IPS-18c (cell line): ENCODE measurements at regions not wholly inside any gene's neighbourhood (a gene's known extent, or its start where the extent isn't known, plus 50 kb on each side); places are given as distances from the start of the nearest gene placed in this dataset.
A peak's percentile ranks its signal among the peaks of the same experiment; 100 is the strongest.
"Not testable (repeated sequence)": the region's sequence is repeated elsewhere in the genome, so short reads cannot be mapped to it uniquely, and the experiment has no call there.

ENCODE experiments used
- H3K4me3 ChIP-seq: 2 replicates; pipeline ENCODE4 v1.7.0; 2013; ENCODE audit warnings: low read depth, mild to moderate bottlenecking, low read length, moderate library complexity; ENCODE audit not compliant: insufficient read depth
- H3K9me3 ChIP-seq: one replicate; pipeline ENCODE4 v1.6.1; 2013; ENCODE audit warnings: mild to moderate bottlenecking, low read length, moderate library complexity; ENCODE audit not compliant: control insufficient read depth, insufficient read depth

- Histone ChIP-seq H3K4me3 (no peak overlapping the region), H3K9me3 (no peaks in the 10 kb centered on the region)
These were observed 320.6 kb downstream of the FOXO1 start for GRCh38 chr13:40345654-40346372.

- Histone ChIP-seq H3K9me3 (no peaks in the 10 kb centered on the region), H3K4me3 (no peak overlapping the region)
These were observed 319.8 kb downstream of the FOXO1 start for GRCh38 chr13:40346592-40346991.

GRCh38 chr13:40348096-40348679 lies 318.3 kb downstream of the FOXO1 start:
- no peaks in the 10 kb centered on the region for H3K9me3 ChIP-seq
- H3K4me3 ChIP-seq = no peak overlapping the region

- Histone ChIP-seq H3K4me3 (no peak overlapping the region), H3K9me3 (no peaks in the 10 kb centered on the region)
These were observed 316.0 kb downstream of the FOXO1 start for GRCh38 chr13:40350283-40350992.

DNA sequence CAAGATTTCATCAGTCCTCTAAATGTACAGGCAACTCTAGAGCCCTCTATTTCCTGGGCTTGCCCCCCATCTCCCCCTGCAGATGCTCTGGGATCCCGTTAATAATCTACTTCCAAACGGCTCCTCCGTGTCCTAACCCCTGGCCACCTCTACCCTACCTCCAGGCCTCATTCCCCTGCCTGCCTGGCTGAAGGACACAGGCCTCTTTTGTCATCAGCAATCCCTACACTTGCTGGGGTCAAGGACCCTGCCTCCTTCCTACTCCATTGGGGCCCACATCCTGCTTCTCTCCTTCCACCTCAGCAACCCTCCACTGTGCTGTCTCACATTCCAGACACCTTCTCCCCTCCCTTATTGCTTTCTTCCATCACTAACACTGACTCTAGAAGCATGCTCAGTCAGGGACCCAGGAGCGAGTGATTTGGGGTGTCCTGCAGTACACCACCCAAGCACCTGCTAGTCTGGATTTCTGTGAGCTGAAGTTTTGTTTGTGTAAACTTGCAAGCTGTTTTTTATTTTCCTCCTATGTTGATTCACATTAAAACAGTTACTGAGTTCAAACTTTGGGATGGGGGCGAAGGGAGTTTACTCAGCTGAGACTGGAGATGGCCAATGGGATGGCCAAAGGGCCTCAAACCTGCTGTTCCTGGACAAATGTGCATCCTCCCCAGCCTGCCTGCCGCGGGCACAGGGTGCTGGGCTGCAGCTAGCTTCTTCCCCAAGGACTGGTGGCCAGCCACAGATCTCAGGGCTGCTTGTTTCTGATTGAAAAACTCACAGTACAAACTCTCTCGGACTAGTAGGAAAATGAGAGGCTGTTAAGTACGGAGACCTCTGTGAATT lies 314.7 kb downstream of the FOXO1 start:
- Histone ChIP-seq H3K4me3 (no peak overlapping the region), H3K9me3 (peaks cover 4% of the 10 kb centered on the region)

GRCh38 chr13:40352380-40352778 lies 314.1 kb downstream of the FOXO1 start:
- no peak overlapping the region for H3K4me3 ChIP-seq
- peaks cover 4% of the 10 kb centered on the region for H3K9me3 ChIP-seq

DNA sequence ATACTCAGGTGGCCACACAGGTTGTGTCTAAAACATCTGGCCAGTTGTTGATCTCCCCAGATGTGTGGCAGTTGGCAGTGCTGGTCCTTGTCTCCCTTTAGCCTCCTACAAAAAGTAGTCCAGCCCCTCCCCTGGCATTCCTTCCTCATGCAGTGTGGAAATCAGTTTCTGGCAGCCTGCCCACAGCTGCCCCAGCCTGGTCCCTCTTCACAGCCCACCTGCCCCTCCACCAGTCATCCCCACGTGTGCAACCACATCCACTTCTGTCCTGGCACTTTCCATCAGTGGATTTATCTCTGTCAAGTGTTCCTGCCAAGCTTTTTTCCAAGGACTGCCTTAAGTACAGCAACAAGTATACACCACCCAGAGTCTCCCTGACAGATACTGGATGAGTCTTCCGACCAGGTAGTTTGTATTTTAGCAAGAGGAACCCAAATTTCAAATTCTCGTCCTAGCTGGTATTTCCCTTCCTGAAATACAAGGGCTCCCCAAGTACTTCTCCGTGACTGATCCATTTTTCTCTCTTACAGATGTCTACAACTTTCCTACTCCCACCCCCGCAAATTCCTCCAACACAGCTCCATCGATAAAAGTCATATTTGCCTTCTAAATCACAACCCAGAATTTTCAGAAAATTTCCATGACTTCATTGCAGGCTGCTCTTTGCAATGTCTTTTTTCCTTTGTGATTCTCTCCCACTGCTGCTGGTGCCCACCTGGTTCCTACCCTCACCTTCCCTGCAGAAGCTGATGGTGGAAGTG lies 313.5 kb downstream of the FOXO1 start:
- Histone ChIP-seq H3K9me3 (peaks cover 4% of the 10 kb centered on the region), H3K4me3 (no peak overlapping the region)

- H3K4me3 ChIP-seq = no peak overlapping the region
- peaks cover 4% of the 10 kb centered on the region for H3K9me3 ChIP-seq
These were observed 311.2 kb downstream of the FOXO1 start for GRCh38 chr13:40355126-40355724.

DNA sequence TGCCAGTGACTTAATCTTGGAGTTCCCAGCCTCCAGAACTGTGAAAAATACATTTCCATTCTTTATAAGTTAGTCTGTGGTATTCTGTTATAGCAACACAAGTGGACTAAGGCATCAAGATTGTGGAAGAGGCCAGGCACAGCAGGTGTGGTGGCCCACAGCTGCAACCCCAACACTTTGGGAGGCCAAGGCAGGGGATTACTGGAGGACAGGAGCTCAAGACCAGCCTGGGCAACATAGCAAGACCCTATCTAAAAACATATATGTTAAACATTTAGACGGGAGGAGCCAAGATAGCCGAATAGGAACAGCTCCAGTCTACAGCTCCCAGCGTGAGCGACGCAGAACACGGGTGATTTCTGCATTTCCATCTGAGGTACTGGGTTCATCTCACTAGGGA lies 310.4 kb downstream of the FOXO1 start:
- Histone ChIP-seq H3K9me3 (peaks cover 4% of the 10 kb centered on the region), H3K4me3 (no peak overlapping the region; the same call in 1 of the 2 replicates)

DNA sequence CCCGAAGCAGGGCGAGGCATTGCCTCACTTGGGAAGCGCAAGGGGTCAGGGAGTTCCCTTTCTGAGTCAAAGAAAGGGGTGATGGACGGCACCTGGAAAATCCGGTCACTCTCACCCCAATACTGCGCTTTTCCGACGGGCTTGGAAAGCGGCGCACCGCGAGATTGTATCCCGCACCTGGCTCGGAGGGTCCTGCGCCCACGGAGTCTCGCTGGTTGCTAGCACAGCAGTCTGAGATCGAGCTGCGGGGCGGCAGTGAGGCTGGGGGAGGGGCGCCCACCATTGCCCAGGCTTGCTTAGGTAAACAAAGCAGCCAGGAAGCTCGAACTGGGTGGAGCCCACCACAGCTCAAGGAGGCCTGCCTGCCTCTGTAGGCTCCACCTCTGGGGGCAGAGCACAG lies 310.0 kb downstream of the FOXO1 start:
- H3K9me3 ChIP-seq = not testable (repeated sequence)
- H3K4me3 ChIP-seq = peak overlapping the region; percentile 36; the same call in 1 of the 2 replicates

- Histone ChIP-seq H3K4me3 (no peak overlapping the region), H3K9me3 (no peaks in the 10 kb centered on the region)
These were observed 303.9 kb downstream of the FOXO1 start for GRCh38 chr13:40362502-40362901.

GRCh38 chr13:40363653-40364052 lies 302.8 kb downstream of the FOXO1 start:
- Histone ChIP-seq H3K4me3 (no peak overlapping the region), H3K9me3 (no peaks in the 10 kb centered on the region)

DNA sequence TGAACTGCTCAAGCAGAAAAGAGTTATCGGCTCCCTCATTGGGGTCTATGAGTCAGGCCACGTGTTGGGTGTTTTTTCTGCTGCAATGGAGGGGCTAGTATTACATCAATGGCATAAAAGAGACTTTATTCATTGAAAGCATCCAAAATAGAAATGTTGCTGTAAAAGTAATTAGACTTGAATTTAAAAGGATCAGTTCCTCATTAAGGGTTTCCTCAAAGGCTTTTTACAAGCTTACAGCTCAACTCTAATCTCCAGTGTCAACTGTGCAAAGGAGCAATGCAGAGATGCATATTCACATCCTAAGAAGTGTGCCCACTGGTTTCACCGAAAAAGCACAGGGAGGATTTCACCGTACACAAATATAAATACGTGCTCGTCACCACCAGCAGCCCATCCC lies 300.3 kb downstream of the FOXO1 start:
- Histone ChIP-seq H3K9me3 (no peaks in the 10 kb centered on the region), H3K4me3 (no peak overlapping the region)

DNA sequence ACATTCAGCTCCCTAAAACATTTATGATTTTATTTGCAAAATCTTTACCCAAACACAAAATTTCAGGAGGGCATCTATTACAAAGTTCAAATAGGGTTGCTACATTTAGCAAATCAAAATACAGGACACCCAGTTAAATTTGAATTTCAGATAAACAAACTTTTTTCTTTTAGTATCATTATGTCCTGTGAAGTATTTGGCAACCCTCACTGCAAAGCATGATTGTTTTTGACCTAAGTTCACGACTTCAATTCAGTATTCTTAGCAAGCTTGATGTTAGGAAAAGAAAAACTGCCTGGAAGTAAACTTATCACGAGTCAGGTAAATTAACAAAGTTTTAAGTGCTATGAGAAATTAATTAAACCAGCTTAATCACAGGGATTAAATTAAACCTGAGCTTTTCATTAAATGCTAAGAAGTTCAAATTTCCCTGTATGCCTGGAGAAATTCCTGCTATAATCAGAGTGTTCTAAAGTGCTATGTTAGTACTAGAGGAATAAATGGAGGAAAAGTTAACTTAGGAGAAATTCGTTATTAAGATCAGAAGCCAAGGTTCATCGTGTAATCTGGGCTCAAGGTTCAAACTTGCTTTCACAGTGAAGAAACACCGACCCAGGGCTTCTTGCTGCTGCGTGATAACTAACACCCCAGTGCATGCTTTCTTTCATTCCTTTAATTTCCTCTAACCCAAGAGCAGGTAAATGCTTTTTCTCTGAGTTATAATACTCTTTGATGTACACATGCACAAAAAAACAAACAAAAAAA lies 298.1 kb downstream of the FOXO1 start:
- Histone ChIP-seq H3K4me3 (no peak overlapping the region), H3K9me3 (no peaks in the 10 kb centered on the region)

DNA sequence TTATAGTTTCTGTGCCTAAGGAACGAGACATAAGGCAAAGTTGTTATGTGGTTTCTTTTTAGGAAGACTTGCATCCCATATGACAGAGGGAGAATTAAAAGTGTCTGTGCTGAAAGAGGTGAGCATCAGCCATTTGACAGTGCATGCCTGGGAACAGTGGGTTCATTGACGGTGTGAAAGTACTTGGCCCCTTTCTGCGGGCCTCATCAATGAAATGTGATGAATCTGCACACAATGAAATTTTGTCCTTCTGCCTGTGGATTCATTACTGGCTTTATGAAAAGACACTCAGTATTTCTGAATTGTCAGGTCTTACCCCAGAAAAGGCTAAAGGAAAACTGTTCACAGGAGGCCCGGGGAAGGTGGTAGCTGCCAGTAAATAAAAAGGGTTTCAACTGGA lies 295.8 kb downstream of the FOXO1 start:
- H3K4me3 ChIP-seq = no peak overlapping the region
- no peaks in the 10 kb centered on the region for H3K9me3 ChIP-seq

GRCh38 chr13:40371531-40372125 lies 294.8 kb downstream of the FOXO1 start:
- H3K4me3 ChIP-seq = no peak overlapping the region
- H3K9me3 ChIP-seq = no peaks in the 10 kb centered on the region
